Upper lobe of left lung (tissue), 4 donors: ENCODE measurements at regions not wholly inside any gene's neighbourhood (a gene's known extent, or its start where the extent isn't known, plus 50 kb on each side); places are given as distances from the start of the nearest gene placed in this dataset.

Experiments
- CTCF ChIP-seq, 6 experiments: fragments of 450-650 bp in 4 of 6; fragments of 200-600 bp in 2 of 6; sonication (generic) in 2 of 6; IDR thresholded peaks; one replicate each; pipeline ENCODE4 v1.5.1; 2016 to 2019; ENCODE audit warnings: antibody characterized with exemption in 6 of 6
- EP300 ChIP-seq, 4 donors: sonication (generic); formaldehyde crosslinking; IDR thresholded peaks; one replicate each; pipeline ENCODE4 v1.5.1; 2017; ENCODE audit warnings: antibody characterized with exemption in 4 of 4, control low read depth in 2 of 4
- POLR2A ChIP-seq, 4 donors: fragments of 450-650 bp; IDR thresholded peaks; one replicate each; pipeline ENCODE4 v1.5.1; 2016 to 2017; ENCODE audit warnings: antibody characterized with exemption in 4 of 4, mild to moderate bottlenecking in 2 of 4
- POLR2AphosphoS5 ChIP-seq, 2 donors: sonication (generic); formaldehyde crosslinking; IDR thresholded peaks; one replicate each; pipeline ENCODE4 v1.5.1; 2017; ENCODE audit warnings: antibody characterized with exemption in 2 of 2

- no peak for TF ChIP-seq CTCF (IDR thresholded peaks at IDR 0.05)
- TF ChIP-seq POLR2AphosphoS5 (IDR thresholded peaks at IDR 0.05) = no peak
- no peak for TF ChIP-seq POLR2A (IDR thresholded peaks at IDR 0.05)
- no peak for TF ChIP-seq EP300 (IDR thresholded peaks at IDR 0.05)
These were observed 204.8 kb upstream of the MEOX2 start for GRCh38 chr7:15891151-15891881.
